Heart left ventricle (tissue), 16 donors: ENCODE measurements at regions not wholly inside any gene's neighbourhood (a gene's known extent, or its start where the extent isn't known, plus 50 kb on each side); places are given as distances from the start of the nearest gene placed in this dataset.

Experiments used
- ATAC-seq, 4 donors: fragments of 200-7000 bp; cut with Tn5 transposase; one replicate each; pipeline ENCODE4 v1.9.1; 2020 to 2022; ENCODE audit warnings: moderate library complexity in 4 of 4, mild to moderate bottlenecking in 3 of 4, moderate number of reproducible peaks in 1 of 4
- DNase-seq, 5 donors: peaks; one replicate each; pipeline ENCODE4 v3.0.0-alpha.2; 2020
- H3K27ac ChIP-seq, 12 donors: fragments of 200-600 bp; sonication (generic) in 4 of 12; one replicate each; pipeline versions ENCODE4 v1.5.0 to v1.8.0; 2016 to 2022; ENCODE audit warnings: mild to moderate bottlenecking in 2 of 12
- H3K27me3 ChIP-seq, 9 donors: fragments of 200-600 bp; sonication (generic) in 2 of 9; one replicate each; pipeline versions ENCODE4 v1.5.1 to v1.8.0; 2016 to 2022; ENCODE audit warnings: mild to moderate bottlenecking in 3 of 9
- H3K36me3 ChIP-seq, 9 donors: fragments of 200-600 bp; sonication (generic) in 2 of 9; one replicate each; pipeline versions ENCODE4 v1.5.0 to v1.8.0; 2018 to 2022; ENCODE audit warnings: mild to moderate bottlenecking in 2 of 9
- H3K4me1 ChIP-seq, 12 donors: fragments of 200-600 bp; sonication (generic) in 4 of 12; one replicate each; pipeline versions ENCODE4 v1.5.0 to v1.8.0; 2016 to 2022; ENCODE audit warnings: mild to moderate bottlenecking in 3 of 12
- H3K4me3 ChIP-seq, 12 donors: fragments of 200-600 bp; sonication (generic) in 4 of 12; one replicate each; pipeline versions ENCODE4 v1.5.0 to v1.8.0; 2017 to 2022; ENCODE audit warnings: mild to moderate bottlenecking in 9 of 12, moderate library complexity in 4 of 12
- H3K9me3 ChIP-seq, 12 donors: fragments of 200-600 bp; sonication (generic) in 4 of 12; one replicate each; pipeline versions ENCODE4 v1.5.0 to v1.8.0; 2016 to 2022; ENCODE audit warnings: mild to moderate bottlenecking in 1 of 12
- CTCF ChIP-seq, 12 donors: fragments of 200-600 bp; sonication (generic) in 4 of 12; IDR thresholded peaks; one replicate each; pipeline versions ENCODE4 v1.5.0 to v1.8.0; 2018 to 2022; ENCODE audit warnings: antibody characterized with exemption in 12 of 12, mild to moderate bottlenecking in 5 of 12
- POLR2A ChIP-seq, 2 donors: fragments of 450-650 bp; IDR thresholded peaks; one replicate each; pipeline ENCODE4 v1.6.1; 2017; ENCODE audit warnings: antibody characterized with exemption in 2 of 2, mild to moderate bottlenecking in 2 of 2, moderate library complexity in 2 of 2
- WGBS, 4 donors: extraction: QIAGEN DNeasy Blood & Tissue Kit in 2 of 4; methylation state at CpG; one replicate each; pipeline versions ENCODE4 v1.1.5 to v1.1.7; 2013 to 2018; 5-methylcytosine and 5-hydroxymethylcytosine counted together
- intact Hi-C, 10 donors: fragments of 100-400 bp; cut with DNase I; formaldehyde crosslinking; loops; one replicate each; pipeline versions ENCODE4 v1.11.1 to v1.14.2; 2022
- donor health status: ischemic (EF 13 %, LVEDD 7.1; RV severe dilation, severe dysfunction).
- donor health status: healthy with polysubstance abuse.
- donor health status: DM: no; HTN: yes; CAD: no.
- donor health status: DM: no; HTN: no; CAD: no.
- donor health status: ischemic (EF 25% LVEDD 6.9; RV normal size, moderate dysfunction).
- donor health status: ischemic (EF 25% LVEDD 5.7; RV mildly dilated, moderate dysfunction).
- donor health status: healthy.
- donor health status: DM: yes; HTN: yes; CAD: no.
- donor health status: ischemic (EF 35%, LVEDD 5.7; RV mildly dilated, moderate dysfunction).
- donor health status: nonischemic (EF 11% LVEDD 7.7; RV severe dilation, severe dysfunction).
- donor health status: DM: yes; HTN: yes; CAD: no.
- donor health status: PGD.
- donor health status: ischemic (EF 29% LVEDD 5.4; RV normal size, mild dysfunction).
- donor health status: nonischemic (EF 23%, LVEDD 6.1; RV moderate dilation, normal function).

- peaks cover 0 to 9% (median 0%) of the 10 kb centered on the region in 12 donors for H3K4me1 ChIP-seq
Observed at GRCh38 chr9:88684845-88685244, 149.9 kb downstream of the NXNL2 start.

GRCh38 chr9:88685966-88686365 is 151.0 kb downstream of the NXNL2 start:
- intact Hi-C loops, result no loop called here
- Histone ChIP-seq H3K36me3 (no peaks in the 10 kb centered on the region), H3K9me3 (no peaks in the 10 kb centered on the region), H3K4me3 (no peak overlapping the region), H3K27ac (no peak overlapping the region), H3K27me3 (no peaks in the 10 kb centered on the region), H3K4me1 (no peaks in the 10 kb centered on the region)
- ATAC-seq, result no peak
- DNase-seq, result no peak
- 93 to 96% (median 94%) methylated on average over 6 to 22 of the region's 22 CpGs for WGBS, 4 donors
- TF ChIP-seq POLR2A (IDR thresholded peaks at IDR 0.05) (no peak), CTCF (IDR thresholded peaks at IDR 0.05) (no peak)

More at GRCh38 chr9:88684845-88685244, 149.9 kb downstream of the NXNL2 start:
- ATAC-seq, result no peak
- Histone ChIP-seq H3K36me3 (no peaks in the 10 kb centered on the region), H3K27me3 (no peaks in the 10 kb centered on the region), H3K4me3 (no peak overlapping the region), H3K9me3 (no peaks in the 10 kb centered on the region), H3K27ac (no peak overlapping the region)
- 81 to 94% (median 86%) methylated on average over 10 of the region's 10 CpGs for WGBS, 4 donors
- DNase-seq, result no peak
- intact Hi-C loops, result no loop called here
- TF ChIP-seq POLR2A (IDR thresholded peaks at IDR 0.05) (no peak), CTCF (IDR thresholded peaks at IDR 0.05) (no peak)

GRCh38 chr9:88689509-88690298 is 154.7 kb downstream of the NXNL2 start:
- Histone ChIP-seq H3K4me1 (no peaks in the 10 kb centered on the region), H3K4me3 (no peak overlapping the region), H3K36me3 (no peaks in the 10 kb centered on the region), H3K27ac (no peak overlapping the region), H3K27me3 (no peaks in the 10 kb centered on the region), H3K9me3 (peaks cover 0 to 8% (median 0%) of the 10 kb centered on the region in 12 donors)
- ATAC-seq, result no peak
- DNase-seq, result no peak
- WGBS, 4 donors, result 76 to 85% (median 79%) methylated on average over 6 of the region's 6 CpGs
- intact Hi-C loops, result loop anchor here in 2 of 10 donors (5.0 kb wide), 2 partner anchors 63 to 82 kb away; no protein-coding TSS in a partner anchor
- no peak for TF ChIP-seq CTCF (IDR thresholded peaks at IDR 0.05)
- TF ChIP-seq POLR2A (IDR thresholded peaks at IDR 0.05), result no peak

GRCh38 chr9:88690628-88691027 is 155.7 kb downstream of the NXNL2 start:
- Histone ChIP-seq H3K36me3 (no peaks in the 10 kb centered on the region), H3K4me3 (no peak overlapping the region), H3K9me3 (peaks cover 0 to 8% (median 0%) of the 10 kb centered on the region in 12 donors), H3K27me3 (no peaks in the 10 kb centered on the region), H3K27ac (no peak overlapping the region), H3K4me1 (no peaks in the 10 kb centered on the region)
- ATAC-seq (no peak), DNase-seq (no peak)
- WGBS, 4 donors, result 94 to 98% (median 96%) methylated on average over 3 of the region's 3 CpGs
- intact Hi-C loops, result loop anchor here in 2 of 10 donors (5.0 kb wide), 2 partner anchors 62 to 83 kb away; no protein-coding TSS in a partner anchor
- TF ChIP-seq CTCF (IDR thresholded peaks at IDR 0.05) (no peak), POLR2A (IDR thresholded peaks at IDR 0.05) (no peak)
